GM20000 (cell line): ENCODE measurements at regions not wholly inside any gene's neighbourhood (a gene's known extent, or its start where the extent isn't known, plus 50 kb on each side); places are given as distances from the start of the nearest gene placed in this dataset.

ENCODE experiments used
- DNase-seq: peaks from one replicate; pipeline ENCODE4 v3.0.0; 2012; ENCODE audit warnings: low spot score
- CTCF ChIP-seq: IDR thresholded peaks from 2 replicates; pipeline ENCODE4 v1.5.1; 2012; ENCODE audit warnings: mild to moderate bottlenecking, control low read depth; ENCODE audit errors: extremely low read depth, missing control alignments

- DNase-seq, result no peak
- TF ChIP-seq CTCF, result no peak
Observed at GRCh38 chr1:212224102-212224501, 61.1 kb upstream of the PPP2R5A start.

GRCh38 chr1:212225416-212225815 lies 59.8 kb upstream of the PPP2R5A start:
- TF ChIP-seq CTCF, result no peak
- no peak for DNase-seq

- no peak for DNase-seq
- no peak for TF ChIP-seq CTCF
Observed at GRCh38 chr1:212225871-212226302, 59.3 kb upstream of the PPP2R5A start.

- no peak for TF ChIP-seq CTCF
- no peak for DNase-seq
Observed at GRCh38 chr1:212226467-212226866, 58.7 kb upstream of the PPP2R5A start.

GRCh38 chr1:212228076-212228475 lies 57.1 kb upstream of the PPP2R5A start:
- no peak for DNase-seq
- TF ChIP-seq CTCF, result no peak

- DNase-seq, result no peak
- no peak for TF ChIP-seq CTCF
Observed at GRCh38 chr1:212228591-212229119, 56.6 kb upstream of the PPP2R5A start.

- no peak for DNase-seq
- TF ChIP-seq CTCF, result no peak
Observed at GRCh38 chr1:212229654-212230053, 55.6 kb upstream of the PPP2R5A start.
